GM12892 (cell line): ENCODE measurements at regions not wholly inside any gene's neighbourhood (a gene's known extent, or its start where the extent isn't known, plus 50 kb on each side); places are given as distances from the start of the nearest gene placed in this dataset.

Experiments used
- DNase-seq: peaks from one replicate; pipeline ENCODE4 v3.0.0; 2011; ENCODE audit not compliant: insufficient read length
- FAIRE-seq: peaks from 2 replicates; lab custom pipeline; 2011; peaks lifted over from hg19 to GRCh38; lab: Jason Lieb, UNC
- POLR2A ChIP-seq: IDR thresholded peaks from 2 replicates; pipeline ENCODE4 v1.6.1; 2011; ENCODE audit warnings: low read depth, low read length, control low read depth
- POLR2AphosphoS5 ChIP-seq: IDR thresholded peaks from 2 replicates; pipeline ENCODE4 v1.6.1; 2011; ENCODE audit warnings: low read depth, low read length, control low read depth
- TAF1 ChIP-seq: IDR thresholded peaks from 2 replicates; pipeline ENCODE4 v1.6.1; 2011; ENCODE audit warnings: low read depth, mild to moderate bottlenecking, control low read depth, low read length, borderline replicate concordance

DNA sequence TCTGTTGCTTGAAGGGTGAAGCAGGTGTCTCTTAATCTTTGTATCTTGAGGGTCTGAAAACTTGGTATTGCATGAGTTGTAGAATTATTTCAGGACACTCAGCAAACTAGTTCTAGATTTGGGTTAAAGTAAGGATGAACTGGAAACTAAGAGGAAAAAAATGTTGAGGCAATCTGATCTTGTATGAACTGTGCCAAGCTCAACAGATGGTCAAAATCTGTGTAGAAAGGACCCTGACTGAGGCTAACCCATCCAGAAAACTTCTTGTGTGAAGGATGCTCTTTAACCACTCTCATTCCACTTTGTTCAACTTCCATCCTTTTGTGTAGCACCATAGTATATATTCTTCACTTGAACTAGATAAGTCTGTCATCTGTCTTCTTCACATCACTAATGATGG lies 861.7 kb downstream of the SLC4A3 start:
- no peak for TF ChIP-seq POLR2A
- no peak for TF ChIP-seq TAF1
- TF ChIP-seq POLR2AphosphoS5: no peak
- DNase-seq (no peak), FAIRE-seq (no peak)

DNA sequence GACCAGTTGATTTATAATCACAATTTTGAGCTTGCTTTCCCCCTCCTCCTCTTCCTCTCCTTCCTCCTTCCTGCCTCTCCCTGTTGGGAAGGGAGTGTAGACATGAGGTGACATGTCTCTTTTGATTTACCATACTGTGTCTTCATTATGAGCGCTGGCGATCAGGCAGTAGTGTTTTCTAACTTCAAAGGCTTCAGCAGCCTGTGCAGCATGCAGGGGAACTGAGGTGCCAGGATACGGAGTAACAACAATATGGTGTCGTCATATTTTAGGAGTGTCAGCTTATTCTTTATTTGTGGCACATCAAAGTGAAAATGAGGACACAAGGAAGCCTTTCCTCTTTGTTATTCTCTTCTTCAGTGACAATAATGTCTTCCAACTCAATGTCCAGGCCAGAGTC lies 864.2 kb downstream of the SLC4A3 start:
- TF ChIP-seq POLR2A (no peak), TAF1 (no peak), POLR2AphosphoS5 (no peak)
- DNase-seq (no peak), FAIRE-seq (no peak)

DNA sequence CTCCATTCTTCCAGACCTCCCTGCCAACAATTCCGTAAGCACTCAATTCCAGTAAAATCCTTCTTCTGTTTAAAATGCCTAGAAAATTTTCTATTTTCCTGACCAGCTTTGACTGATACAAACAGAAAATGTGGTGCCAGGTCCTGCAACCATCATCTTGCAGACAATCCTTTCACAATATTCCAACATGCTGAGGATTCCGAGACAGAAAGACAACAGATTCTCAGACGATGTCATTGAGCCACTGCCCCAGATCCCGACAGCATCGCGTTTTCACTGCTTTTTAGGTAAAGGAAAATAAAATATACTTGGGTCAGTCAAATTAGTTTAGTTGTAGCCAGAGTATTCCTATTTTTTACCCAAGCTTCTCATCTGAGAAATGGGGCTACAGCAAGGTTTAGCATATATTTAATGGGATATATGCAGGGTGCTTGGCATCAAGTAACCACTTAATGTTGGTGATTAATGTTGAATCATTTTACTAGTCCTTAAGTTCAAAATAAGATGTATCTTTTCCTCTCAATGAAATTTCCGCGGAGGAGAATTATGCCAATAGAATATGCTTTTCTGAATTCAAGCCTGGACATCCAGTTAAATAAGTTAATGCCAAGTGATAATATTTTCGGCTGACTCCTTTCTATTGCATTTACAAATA lies 866.6 kb downstream of the SLC4A3 start:
- no peak for FAIRE-seq
- TF ChIP-seq TAF1: no peak
- no peak for TF ChIP-seq POLR2AphosphoS5
- TF ChIP-seq POLR2A: no peak
- no peak for DNase-seq

DNA sequence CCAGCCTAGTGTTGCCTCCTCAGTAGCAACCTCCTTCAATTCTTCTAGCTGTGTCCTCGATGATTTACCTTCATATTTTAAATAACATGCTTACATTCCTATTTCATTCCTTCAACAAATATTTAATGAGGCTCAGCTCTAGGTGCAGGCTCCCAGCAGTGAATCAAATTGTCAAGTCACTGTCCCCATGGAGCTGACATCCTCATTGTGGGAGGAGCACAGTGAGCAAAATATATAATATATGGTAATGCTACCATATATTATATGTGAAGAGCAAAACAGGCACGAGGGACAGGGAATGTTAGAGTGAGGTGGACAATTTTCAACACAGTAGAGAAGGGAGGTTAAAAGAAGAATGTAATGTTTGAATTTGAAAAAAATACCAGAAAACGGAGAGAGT lies 869.1 kb downstream of the SLC4A3 start:
- DNase-seq (no peak), FAIRE-seq (no peak)
- TF ChIP-seq TAF1 (no peak), POLR2A (no peak), POLR2AphosphoS5 (no peak)

DNA sequence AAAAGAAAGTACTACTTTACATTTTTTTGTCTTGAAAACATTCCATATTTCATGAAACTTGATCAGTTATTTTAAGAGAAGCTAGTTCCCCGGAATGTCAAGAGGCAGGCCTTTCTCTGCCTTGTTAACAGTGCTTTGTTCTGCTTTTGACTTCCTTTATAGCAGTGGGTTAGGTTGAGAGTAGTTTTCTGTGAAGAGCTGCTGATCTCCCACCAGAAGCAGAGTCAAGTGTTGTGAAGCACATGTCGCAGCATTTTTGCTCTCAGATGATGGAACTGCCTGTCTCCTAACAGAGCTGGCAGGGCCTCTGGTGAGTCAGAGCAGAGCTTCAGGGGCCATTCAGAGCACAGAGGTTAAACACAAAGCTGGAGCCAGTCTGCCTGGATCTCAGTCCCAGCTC lies 871.8 kb downstream of the SLC4A3 start:
- TF ChIP-seq POLR2A (no peak), TAF1 (no peak), POLR2AphosphoS5 (no peak)
- no peak for FAIRE-seq
- DNase-seq: no peak

DNA sequence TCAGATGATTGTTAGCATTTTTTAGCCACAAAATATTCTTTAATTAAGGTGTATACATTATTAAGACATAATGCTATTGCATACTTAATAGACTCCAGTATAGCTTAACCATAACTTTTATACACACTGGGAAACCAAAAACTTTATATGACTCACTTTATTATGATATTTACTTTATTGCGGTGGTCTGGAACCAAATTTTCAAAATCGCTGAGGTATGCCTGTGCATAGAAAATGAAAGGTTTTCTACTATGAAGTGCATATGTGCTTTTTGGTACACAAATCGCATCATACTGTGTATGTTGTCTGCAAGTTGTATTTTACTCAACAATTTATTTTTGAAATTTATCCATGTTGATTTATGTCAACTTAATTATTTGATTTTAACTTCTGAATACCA lies 875.1 kb downstream of the SLC4A3 start:
- DNase-seq: no peak
- FAIRE-seq: no peak
- TF ChIP-seq POLR2AphosphoS5: no peak
- no peak for TF ChIP-seq TAF1
- TF ChIP-seq POLR2A: no peak

DNA sequence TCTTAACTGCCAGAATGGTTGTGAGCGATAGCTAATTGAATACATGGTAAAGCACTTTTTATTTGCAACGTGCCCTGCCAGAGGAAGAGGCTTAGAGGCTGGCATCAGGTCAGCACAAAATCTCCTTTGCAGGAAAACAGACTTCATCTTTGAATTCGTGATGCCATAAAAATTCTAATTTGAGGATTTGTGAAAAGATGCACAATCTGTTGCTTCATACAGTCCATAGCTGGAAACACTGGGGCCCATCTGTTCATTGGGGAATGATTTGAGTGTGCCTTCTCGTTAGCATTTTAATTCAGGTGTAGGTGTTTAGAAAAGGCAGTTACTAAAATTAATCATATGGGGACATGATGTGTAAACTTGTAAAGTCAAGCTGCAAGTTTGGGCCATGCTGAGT lies 876.0 kb downstream of the SLC4A3 start:
- FAIRE-seq (no peak), DNase-seq (no peak)
- TF ChIP-seq POLR2AphosphoS5 (no peak), TAF1 (no peak), POLR2A (no peak)

DNA sequence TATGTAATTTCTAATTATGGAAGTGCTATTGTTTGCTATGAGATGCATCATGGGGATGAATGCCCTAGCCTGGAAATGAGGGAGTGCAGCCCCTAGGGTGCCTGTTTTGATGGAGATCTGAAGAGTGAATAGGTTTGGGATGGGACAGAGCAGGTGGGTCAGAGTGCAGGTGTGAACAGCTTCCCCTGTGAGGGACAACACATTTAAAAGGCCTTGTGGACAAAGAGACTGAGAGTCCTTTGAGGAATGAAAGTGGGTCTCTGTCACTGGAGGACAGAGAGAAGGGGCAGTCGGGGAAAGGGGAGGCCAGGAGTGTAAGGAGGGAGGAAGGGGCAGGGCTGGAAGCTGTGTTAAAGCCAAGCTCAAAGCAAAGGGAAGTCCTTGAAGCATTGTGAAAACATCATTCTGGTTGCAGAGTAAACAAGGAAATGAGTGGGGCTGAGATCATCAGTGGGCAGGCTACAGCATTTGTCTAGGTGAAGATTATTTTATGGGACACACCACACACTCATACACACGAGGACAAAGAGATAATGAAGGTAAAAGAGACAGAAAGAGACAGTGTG lies 877.6 kb downstream of the SLC4A3 start:
- DNase-seq: no peak

DNA sequence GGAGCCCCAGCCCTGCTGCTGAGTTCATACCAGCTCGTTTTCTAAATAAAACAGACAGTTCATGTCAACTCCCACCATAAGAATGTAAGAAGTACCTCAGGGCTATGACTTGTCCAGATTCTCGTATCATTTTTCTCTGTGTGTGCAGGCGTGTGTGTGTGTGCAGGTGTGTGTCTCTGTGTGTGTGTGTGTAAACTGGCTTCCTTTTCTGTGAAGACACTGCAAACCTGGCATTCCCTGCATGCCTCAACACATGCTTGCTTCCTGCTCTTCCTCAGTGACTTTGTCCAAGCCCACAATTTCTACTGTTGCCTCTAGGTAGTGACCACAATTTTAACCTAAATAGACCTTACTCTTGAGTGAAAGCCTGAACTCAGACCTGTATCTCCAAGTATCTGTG lies 879.0 kb downstream of the SLC4A3 start:
- FAIRE-seq (no peak), DNase-seq (no peak)
- no peak for TF ChIP-seq POLR2AphosphoS5
- TF ChIP-seq TAF1: no peak
- no peak for TF ChIP-seq POLR2A

More for the DNA sequence above, 877.6 kb downstream of the SLC4A3 start:
- no peak for FAIRE-seq
- TF ChIP-seq POLR2AphosphoS5: no peak
- no peak for TF ChIP-seq POLR2A
- no peak for TF ChIP-seq TAF1

DNA sequence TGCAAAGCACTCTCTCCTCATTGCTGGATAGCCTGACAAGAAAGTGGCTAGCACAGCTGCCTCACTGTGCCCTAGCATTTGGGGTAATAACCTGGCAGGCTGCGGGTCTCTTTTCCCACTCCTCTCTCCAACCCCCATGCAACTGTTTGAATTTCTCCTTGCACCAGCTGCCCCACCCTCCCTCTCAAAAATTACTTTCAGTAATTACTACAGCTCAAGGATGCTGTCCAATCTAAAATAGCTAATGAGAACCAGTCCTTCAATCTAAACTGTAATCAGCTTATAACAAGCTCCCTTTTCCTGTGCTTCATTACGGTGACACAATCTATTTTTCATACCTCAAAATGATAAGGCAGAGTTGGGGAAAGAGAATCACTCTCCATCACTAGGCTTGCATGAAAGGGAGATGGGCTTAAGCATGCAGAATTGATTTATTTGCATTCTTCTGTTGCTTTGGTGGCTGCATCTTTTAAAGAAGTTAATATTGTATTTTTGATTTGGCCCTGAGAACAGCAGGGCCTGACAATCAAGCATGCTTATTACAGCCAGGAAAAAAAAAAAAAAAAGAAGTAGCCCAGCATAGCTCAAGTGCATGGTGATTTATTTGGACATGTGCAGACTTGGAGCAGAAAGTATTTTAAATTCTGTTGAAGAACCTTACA lies 881.8 kb downstream of the SLC4A3 start:
- DNase-seq: no peak
- FAIRE-seq: no peak
- TF ChIP-seq TAF1: no peak
- no peak for TF ChIP-seq POLR2A
- TF ChIP-seq POLR2AphosphoS5: no peak

DNA sequence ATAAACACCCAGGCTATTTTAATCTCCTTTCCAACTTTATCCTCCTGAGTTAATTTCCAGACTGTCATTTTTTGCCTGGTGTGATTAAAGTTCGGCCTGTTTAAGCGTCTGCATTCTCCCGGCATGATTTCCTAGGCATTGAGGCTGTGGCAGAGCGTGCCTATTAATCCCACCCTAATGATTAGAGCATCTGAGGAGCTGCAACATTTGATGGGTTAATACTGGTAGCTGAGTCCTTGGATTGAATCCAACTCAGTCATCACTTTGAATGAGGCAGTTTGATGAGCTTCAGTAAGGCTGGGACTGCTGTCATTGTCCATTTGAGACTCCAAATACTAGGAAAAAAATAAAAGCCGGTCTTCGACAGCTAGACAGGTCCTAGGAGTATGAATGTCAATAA lies 882.5 kb downstream of the SLC4A3 start:
- no peak for DNase-seq
- no peak for FAIRE-seq
- TF ChIP-seq POLR2AphosphoS5 (no peak), POLR2A (no peak), TAF1 (no peak)

DNA sequence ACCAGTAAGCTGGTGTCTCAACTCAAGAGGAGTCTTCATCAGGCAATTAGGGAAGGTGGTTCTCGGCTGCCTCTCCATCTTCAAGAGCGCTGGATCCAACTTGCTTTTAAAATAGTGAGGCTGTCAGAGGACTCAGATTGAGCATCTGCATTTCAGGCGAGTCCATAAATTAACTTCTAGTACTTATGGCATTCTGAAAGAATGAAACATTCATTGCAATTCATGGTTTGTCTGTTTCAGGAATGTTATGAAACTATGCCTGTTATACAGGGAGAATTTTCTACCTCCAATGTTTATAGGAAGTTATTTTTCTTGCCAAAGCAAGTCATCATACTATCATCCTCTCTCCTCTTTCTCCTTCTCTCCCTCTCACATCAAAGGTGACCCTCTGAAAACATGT lies 883.2 kb downstream of the SLC4A3 start:
- FAIRE-seq: no peak
- TF ChIP-seq POLR2A: no peak
- TF ChIP-seq TAF1: no peak
- no peak for TF ChIP-seq POLR2AphosphoS5

More for the DNA sequence above, 883.2 kb downstream of the SLC4A3 start:
- DNase-seq: no peak
